HCT116 (cell line): ENCODE measurements at regions not wholly inside any gene's neighbourhood (a gene's known extent, or its start where the extent isn't known, plus 50 kb on each side); places are given as distances from the start of the nearest gene placed in this dataset.

ENCODE experiments used
- CTCF ChIP-seq, 3 experiments: fragments of 200-600 bp in 1 of 3; sonication (generic) in 1 of 3; IDR thresholded peaks in 2 of 3; conservative IDR thresholded peaks in 1 of 3; 2 replicates each; pipeline ENCODE4 v1.5.1; 2012 to 2017; ENCODE audit warnings: low read depth in 2 of 3, low read length in 2 of 3, antibody characterized with exemption in 1 of 3, borderline replicate concordance in 1 of 3, control low read depth in 1 of 3, mild to moderate bottlenecking in 1 of 3, mixed read lengths in 1 of 3, mixed run types in 1 of 3, moderate library complexity in 1 of 3; ENCODE audit not compliant: insufficient read depth in 1 of 3
- EZH2 ChIP-seq: fragments of 200-600 bp; sonication (generic); IDR thresholded peaks from 2 replicates; pipeline ENCODE4 v1.6.1; 2017; ENCODE audit warnings: antibody characterized with exemption, mixed run types
- POLR2A ChIP-seq: IDR thresholded peaks from 2 replicates; pipeline ENCODE4 v1.7.0; 2011; ENCODE audit warnings: borderline replicate concordance; ENCODE audit not compliant: insufficient read depth, insufficient read length; ENCODE audit errors: extremely low read depth
- POLR2AphosphoS5 ChIP-seq: IDR thresholded peaks from 2 replicates; pipeline ENCODE4 v1.6.1; 2011; ENCODE audit warnings: mild to moderate bottlenecking, low read depth, low read length, moderate library complexity
- RAD21 ChIP-seq: IDR thresholded peaks from 2 replicates; pipeline ENCODE4 v1.6.1; 2012; ENCODE audit warnings: low read depth, mild to moderate bottlenecking
- TCF7L2 ChIP-seq: IDR thresholded peaks from 2 replicates; pipeline ENCODE4 v1.7.0; 2011; ENCODE audit warnings: borderline replicate concordance, inconsistent platforms; ENCODE audit not compliant: insufficient read depth, insufficient read length; ENCODE audit errors: extremely low read depth
- TF ChIP-seq, protein P1 (sequence below): IDR thresholded peaks from 2 replicates; pipeline ENCODE4 v1.6.1; 2012; ENCODE audit warnings: low read depth

- no peak for TF ChIP-seq CTCF (IDR thresholded peaks at IDR 0.05 in 2 of 3, conservative IDR thresholded peaks at IDR 0.05 in 1 of 3; ENCODE audit: borderline replicate concordance in 1 of 3, insufficient read depth in 1 of 3, low read depth in 2 of 3, low read length in 2 of 3)
- TF ChIP-seq RAD21: no peak
- TF ChIP-seq EZH2: no peak
- TF ChIP-seq POLR2AphosphoS5: no peak
- TF ChIP-seq, protein P1, sequence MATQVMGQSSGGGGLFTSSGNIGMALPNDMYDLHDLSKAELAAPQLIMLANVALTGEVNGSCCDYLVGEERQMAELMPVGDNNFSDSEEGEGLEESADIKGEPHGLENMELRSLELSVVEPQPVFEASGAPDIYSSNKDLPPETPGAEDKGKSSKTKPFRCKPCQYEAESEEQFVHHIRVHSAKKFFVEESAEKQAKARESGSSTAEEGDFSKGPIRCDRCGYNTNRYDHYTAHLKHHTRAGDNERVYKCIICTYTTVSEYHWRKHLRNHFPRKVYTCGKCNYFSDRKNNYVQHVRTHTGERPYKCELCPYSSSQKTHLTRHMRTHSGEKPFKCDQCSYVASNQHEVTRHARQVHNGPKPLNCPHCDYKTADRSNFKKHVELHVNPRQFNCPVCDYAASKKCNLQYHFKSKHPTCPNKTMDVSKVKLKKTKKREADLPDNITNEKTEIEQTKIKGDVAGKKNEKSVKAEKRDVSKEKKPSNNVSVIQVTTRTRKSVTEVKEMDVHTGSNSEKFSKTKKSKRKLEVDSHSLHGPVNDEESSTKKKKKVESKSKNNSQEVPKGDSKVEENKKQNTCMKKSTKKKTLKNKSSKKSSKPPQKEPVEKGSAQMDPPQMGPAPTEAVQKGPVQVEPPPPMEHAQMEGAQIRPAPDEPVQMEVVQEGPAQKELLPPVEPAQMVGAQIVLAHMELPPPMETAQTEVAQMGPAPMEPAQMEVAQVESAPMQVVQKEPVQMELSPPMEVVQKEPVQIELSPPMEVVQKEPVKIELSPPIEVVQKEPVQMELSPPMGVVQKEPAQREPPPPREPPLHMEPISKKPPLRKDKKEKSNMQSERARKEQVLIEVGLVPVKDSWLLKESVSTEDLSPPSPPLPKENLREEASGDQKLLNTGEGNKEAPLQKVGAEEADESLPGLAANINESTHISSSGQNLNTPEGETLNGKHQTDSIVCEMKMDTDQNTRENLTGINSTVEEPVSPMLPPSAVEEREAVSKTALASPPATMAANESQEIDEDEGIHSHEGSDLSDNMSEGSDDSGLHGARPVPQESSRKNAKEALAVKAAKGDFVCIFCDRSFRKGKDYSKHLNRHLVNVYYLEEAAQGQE: no peak
- TF ChIP-seq POLR2A: no peak
- no peak for TF ChIP-seq TCF7L2
Observed at GRCh38 chr1:232509570-232509969, 120.4 kb downstream of the SIPA1L2 start.
